GM19438 (cell line): ENCODE measurements at regions not wholly inside any gene's neighbourhood (a gene's known extent, or its start where the extent isn't known, plus 50 kb on each side); places are given as distances from the start of the nearest gene placed in this dataset.
"Not testable (repeated sequence)": the region's sequence is repeated elsewhere in the genome, so short reads cannot be mapped to it uniquely, and the experiment has no call there.

ENCODE experiments used
- ATAC-seq: cut with Tn5 transposase; IDR thresholded peaks from one replicate; pipeline ENCODE4 v1.9.1; 2021; ENCODE audit warnings: low read depth; ENCODE audit not compliant: unreplicated experiment

- no peak for ATAC-seq
Observed at GRCh38 chr3:13228584-13228983, 155.4 kb upstream of the IQSEC1 start.

GRCh38 chr3:13228169-13228568 is 154.9 kb upstream of the IQSEC1 start:
- ATAC-seq, result not testable (repeated sequence)

- ATAC-seq, result no peak
Observed at GRCh38 chr3:13227315-13228165, 154.3 kb upstream of the IQSEC1 start.

- no peak for ATAC-seq
Observed at GRCh38 chr3:13224967-13225366, 151.7 kb upstream of the IQSEC1 start.

GRCh38 chr3:13223574-13224237 is 150.5 kb upstream of the IQSEC1 start:
- no peak for ATAC-seq

GRCh38 chr3:13222891-13223573 is 149.8 kb upstream of the IQSEC1 start:
- no peak for ATAC-seq

GRCh38 chr3:13222131-13222530 is 148.9 kb upstream of the IQSEC1 start:
- ATAC-seq, result no peak

GRCh38 chr3:13221491-13222061 is 148.3 kb upstream of the IQSEC1 start:
- ATAC-seq, result no peak

GRCh38 chr3:13220991-13221390 is 147.8 kb upstream of the IQSEC1 start:
- ATAC-seq, result no peak

- ATAC-seq, result no peak
Observed at GRCh38 chr3:13219902-13220296, 146.7 kb upstream of the IQSEC1 start.

- no peak for ATAC-seq
Observed at GRCh38 chr3:13219077-13219901, 146.1 kb upstream of the IQSEC1 start.

GRCh38 chr3:13218541-13218908 is 145.3 kb upstream of the IQSEC1 start:
- no peak for ATAC-seq

GRCh38 chr3:13217736-13218540 is 144.7 kb upstream of the IQSEC1 start:
- ATAC-seq, result no peak

- no peak for ATAC-seq
Observed at GRCh38 chr3:13217253-13217652, 144.0 kb upstream of the IQSEC1 start.

GRCh38 chr3:13215940-13216546 is 142.8 kb upstream of the IQSEC1 start:
- ATAC-seq, result no peak

- ATAC-seq, result no peak
Observed at GRCh38 chr3:13214847-13215472, 141.7 kb upstream of the IQSEC1 start.

- no peak for ATAC-seq
Observed at GRCh38 chr3:13213911-13214846, 140.9 kb upstream of the IQSEC1 start.

GRCh38 chr3:13213490-13213889 is 140.3 kb upstream of the IQSEC1 start:
- no peak for ATAC-seq
